ENCODE measurements at regions not wholly inside any gene's neighbourhood (a gene's known extent, or its start where the extent isn't known, plus 50 kb on each side); places are given as distances from the start of the nearest gene placed in this dataset.

- no peak overlapping the region for H2BK120ac ChIP-seq (replicated peaks; ENCODE audit: low read depth, low read length)
- no peak overlapping the region for H4K91ac ChIP-seq (replicated peaks; ENCODE audit: insufficient read length, low read length)
- no peak overlapping the region for H3K14ac ChIP-seq (ENCODE audit: insufficient read length)
- no peak overlapping the region for H3K4me2 ChIP-seq (ENCODE audit: insufficient read depth in 1 of 2, low read depth in 2 of 2, low read length in 2 of 2)
- H4K5ac ChIP-seq (ENCODE audit: insufficient read length, low read depth, low read length): no peak overlapping the region
- FAIRE-seq: no peak
- no peak overlapping the region for H2BK20ac ChIP-seq (ENCODE audit: low read length)
- no peaks in the 10 kb centered on the region for H3K23me2 ChIP-seq (ENCODE audit: low read depth, low read length)
- no peaks in the 10 kb centered on the region for H3K9me3 ChIP-seq (ENCODE audit: insufficient read depth in 2 of 2, low read depth in 1 of 2, low read length in 1 of 2)
- no peak overlapping the region for H3K4ac ChIP-seq (replicated peaks; ENCODE audit: insufficient read length, low read depth, low read length)
- no peak overlapping the region for H3K27ac ChIP-seq (ENCODE audit: low read depth, low read length)
- no peak overlapping the region for H2AK5ac ChIP-seq (ENCODE audit: low read depth, low read length)
- ChIA-PET CTCF (ENCODE audit: partially characterized antibody) (no interaction called here), POLR2A (ENCODE audit: partially characterized antibody) (no interaction called here)
- no peak overlapping the region for H4K8ac ChIP-seq (ENCODE audit: extremely low read depth, insufficient read depth, low read length)
- H3K79me1 ChIP-seq (ENCODE audit: low read depth, low read length): no peaks in the 10 kb centered on the region
- H3K4me1 ChIP-seq (replicated peaks in 1 of 4; ENCODE audit: control insufficient read depth in 3 of 4, insufficient read depth in 4 of 4, low read length in 3 of 4): peaks cover 0 to 3% (median under 1%) of the 10 kb centered on the region in 4 experiments; a peak in 3 of 7 replicates
- H2AFZ ChIP-seq (ENCODE audit: low read length): no peak overlapping the region
- H3K36me3 ChIP-seq (ENCODE audit: control insufficient read depth in 2 of 4, insufficient read depth in 4 of 4, low read length in 3 of 4): no peaks in the 10 kb centered on the region
- no peaks in the 10 kb centered on the region for H4K20me1 ChIP-seq (replicated peaks in 1 of 2; ENCODE audit: control insufficient read depth in 1 of 2, insufficient read depth in 2 of 2, low read length in 2 of 2)
- no peak overlapping the region for H2BK5ac ChIP-seq (ENCODE audit: low read depth, low read length)
- WGBS, 2 experiments (ENCODE audit: extremely low coverage in 1 of 2, insufficient coverage in 1 of 2, insufficient read length in 1 of 2, insufficient replicate concordance in 2 of 2, low coverage in 1 of 2, low lambda C conversion rate in 2 of 2, missing lambda C conversion rate in 1 of 2): 98% methylated on average over 5 of the region's 5 CpGs; no CpG with 5 or more reads in 1 of the 2 experiments
- no peak overlapping the region for H3K4me3 ChIP-seq (ENCODE audit: extremely low read depth in 1 of 4, insufficient read depth in 2 of 4, low read depth in 3 of 4, low read length in 4 of 4)
- no peak overlapping the region for H2BK12ac ChIP-seq (ENCODE audit: low read depth, low read length)
- no peak overlapping the region for H3K18ac ChIP-seq (ENCODE audit: extremely low read depth, low read length)
- DNase-seq (ENCODE audit: low read depth in 1 of 2, low spot score in 2 of 2): no peak
- H3K9ac ChIP-seq (replicated peaks in 1 of 4; ENCODE audit: extremely low read depth in 1 of 4, low read depth in 3 of 4, low read length in 3 of 4): no peak overlapping the region
- H3K79me2 ChIP-seq (ENCODE audit: control insufficient read depth in 1 of 2, insufficient read depth in 2 of 2, low read length in 2 of 2): no peaks in the 10 kb centered on the region
- H2BK15ac ChIP-seq (ENCODE audit: low read length): no peak overlapping the region
- no peaks in the 10 kb centered on the region for H3K27me3 ChIP-seq (replicated peaks in 1 of 4; ENCODE audit: control insufficient read depth in 3 of 4, extremely low read depth in 1 of 4, insufficient read depth in 3 of 4, low read length in 3 of 4)
- H3K56ac ChIP-seq (replicated peaks; ENCODE audit: insufficient read length, low read depth, low read length): no peak overlapping the region
- no peak overlapping the region for H3K23ac ChIP-seq (ENCODE audit: insufficient read length)
- TF ChIP-seq CEBPB (IDR thresholded peaks at IDR 0.05; ENCODE audit: low read depth, low read length): no peak
- no peak for TF ChIP-seq EZH2 (IDR thresholded peaks at IDR 0.05; ENCODE audit: low read depth, low read length, severe bottlenecking)
- TF ChIP-seq GTF2F1 (IDR thresholded peaks at IDR 0.05; ENCODE audit: borderline replicate concordance, low read depth, low read length): no peak
- TF ChIP-seq PHF8 (conservative IDR thresholded peaks at IDR 0.05; ENCODE audit: low read depth, low read length): no peak
- no peak for TF ChIP-seq E2F6 (IDR thresholded peaks at IDR 0.05)
- no peak for TF ChIP-seq RBBP5 (IDR thresholded peaks at IDR 0.05; ENCODE audit: borderline replicate concordance, low read depth, low read length)
- no peak for TF ChIP-seq ATF2 (IDR thresholded peaks at IDR 0.05; ENCODE audit: low read length)
- TF ChIP-seq POU5F1 (IDR thresholded peaks at IDR 0.05; ENCODE audit: low read depth, low read length): no peak
- TF ChIP-seq NRF1 (IDR thresholded peaks at IDR 0.05; ENCODE audit: low read depth, low read length): no peak
- no peak for TF ChIP-seq BACH1 (IDR thresholded peaks at IDR 0.05; ENCODE audit: low read length)
- TF ChIP-seq ZNF274 (IDR thresholded peaks at IDR 0.05; ENCODE audit: borderline replicate concordance, extremely low read depth, low read length): no peak
- TF ChIP-seq SRF (IDR thresholded peaks at IDR 0.05; ENCODE audit: low read depth, low read length): no peak
These were observed 765.2 kb upstream of the POU3F3 start for GRCh38 chr2:104088745-104089144.

Data from H1 (cell line).